Upper lobe of left lung (tissue), 6 donors: ENCODE measurements at regions not wholly inside any gene's neighbourhood (a gene's known extent, or its start where the extent isn't known, plus 50 kb on each side); places are given as distances from the start of the nearest gene placed in this dataset.

Source experiments
- ATAC-seq, 2 donors: fragments of 200-7000 bp; cut with Tn5 transposase; one replicate each; pipeline ENCODE4 v1.9.1; 2022; ENCODE audit warnings: mild to moderate bottlenecking in 2 of 2, moderate library complexity in 2 of 2; ENCODE audit not compliant: low FRiP score in 2 of 2
- DNase-seq, 2 donors: peaks; one replicate each; pipeline ENCODE4 v3.0.0-alpha.2; 2019 to 2020
- H3K27ac ChIP-seq, 4 donors: fragments of 200-600 bp; sonication (generic); one replicate each; pipeline ENCODE4 v1.5.1; 2016 to 2019
- H3K27me3 ChIP-seq, 4 donors: fragments of 200-600 bp; sonication (generic); one replicate each; pipeline ENCODE4 v1.5.1; 2017 to 2019
- H3K36me3 ChIP-seq, 4 donors: fragments of 200-600 bp; sonication (generic); one replicate each; pipeline ENCODE4 v1.5.1; 2016 to 2019
- H3K4me1 ChIP-seq, 4 donors: fragments of 200-600 bp; sonication (generic); one replicate each; pipeline ENCODE4 v1.5.1; 2018 to 2019
- H3K4me3 ChIP-seq, 4 donors: fragments of 200-600 bp; sonication (generic); one replicate each; pipeline ENCODE4 v1.5.1; 2017 to 2019; ENCODE audit warnings: mild to moderate bottlenecking in 2 of 4, moderate library complexity in 1 of 4
- H3K9me3 ChIP-seq, 4 donors: fragments of 200-600 bp; sonication (generic); one replicate each; pipeline ENCODE4 v1.5.1; 2018 to 2019
- CTCF ChIP-seq, 6 experiments: fragments of 450-650 bp in 4 of 6; fragments of 200-600 bp in 2 of 6; sonication (generic) in 2 of 6; IDR thresholded peaks; one replicate each; pipeline ENCODE4 v1.5.1; 2016 to 2019; ENCODE audit warnings: antibody characterized with exemption in 6 of 6
- EP300 ChIP-seq, 4 donors: sonication (generic); formaldehyde crosslinking; IDR thresholded peaks; one replicate each; pipeline ENCODE4 v1.5.1; 2017; ENCODE audit warnings: antibody characterized with exemption in 4 of 4, control low read depth in 2 of 4
- POLR2A ChIP-seq, 4 donors: fragments of 450-650 bp; IDR thresholded peaks; one replicate each; pipeline ENCODE4 v1.5.1; 2016 to 2017; ENCODE audit warnings: antibody characterized with exemption in 4 of 4, mild to moderate bottlenecking in 2 of 4
- POLR2AphosphoS5 ChIP-seq, 2 donors: sonication (generic); formaldehyde crosslinking; IDR thresholded peaks; one replicate each; pipeline ENCODE4 v1.5.1; 2017; ENCODE audit warnings: antibody characterized with exemption in 2 of 2
- WGBS, 2 donors: methylation state at CpG; one replicate each; pipeline ENCODE4 v1.1.5; 2017 to 2018; 5-methylcytosine and 5-hydroxymethylcytosine counted together
- donor health status: DM: no; HTN: no; CAD: no; lungs with moderate emphysema.
- donor health status: DM: no; HTN: yes; CAD: no; lungs with severe emphysema.

GRCh38 chr5:147169901-147170300, 64.9 kb upstream of the STK32A start:
- H3K4me3 ChIP-seq, result no peak overlapping the region
- no peak for TF ChIP-seq POLR2AphosphoS5 (IDR thresholded peaks at IDR 0.05)
- TF ChIP-seq POLR2A (IDR thresholded peaks at IDR 0.05), result no peak
- no peak for TF ChIP-seq CTCF (IDR thresholded peaks at IDR 0.05)
- no peak for TF ChIP-seq EP300 (IDR thresholded peaks at IDR 0.05)
- H3K4me1 ChIP-seq, result no peaks in the 10 kb centered on the region
- 88 to 93% methylated on average over 3 of the region's 3 CpGs for WGBS, 2 donors
- no peaks in the 10 kb centered on the region for H3K27me3 ChIP-seq
- no peaks in the 10 kb centered on the region for H3K9me3 ChIP-seq
- ATAC-seq (no peak), DNase-seq (no peak)
- no peak overlapping the region for H3K27ac ChIP-seq
- no peaks in the 10 kb centered on the region for H3K36me3 ChIP-seq

- WGBS, 2 donors, result 47 to 67% methylated on average over 4 of the region's 4 CpGs
- H3K36me3 ChIP-seq, result no peaks in the 10 kb centered on the region
- no peaks in the 10 kb centered on the region for H3K4me1 ChIP-seq
- no peak overlapping the region for H3K27ac ChIP-seq
- ATAC-seq (no peak), DNase-seq (no peak)
- H3K9me3 ChIP-seq, result no peaks in the 10 kb centered on the region
- TF ChIP-seq POLR2A (IDR thresholded peaks at IDR 0.05) (no peak), POLR2AphosphoS5 (IDR thresholded peaks at IDR 0.05) (no peak), CTCF (IDR thresholded peaks at IDR 0.05) (no peak), EP300 (IDR thresholded peaks at IDR 0.05) (no peak)
- H3K27me3 ChIP-seq, result no peaks in the 10 kb centered on the region
- H3K4me3 ChIP-seq, result no peak overlapping the region
These were observed 64.2 kb upstream of the STK32A start for GRCh38 chr5:147170603-147171002.

- H3K36me3 ChIP-seq, result no peaks in the 10 kb centered on the region
- no peak for TF ChIP-seq CTCF (IDR thresholded peaks at IDR 0.05)
- no peak for TF ChIP-seq POLR2A (IDR thresholded peaks at IDR 0.05)
- TF ChIP-seq EP300 (IDR thresholded peaks at IDR 0.05), result no peak
- TF ChIP-seq POLR2AphosphoS5 (IDR thresholded peaks at IDR 0.05), result no peak
- H3K27ac ChIP-seq, result no peak overlapping the region
- DNase-seq (no peak), ATAC-seq (no peak)
- H3K9me3 ChIP-seq, result no peaks in the 10 kb centered on the region
- no peak overlapping the region for H3K4me3 ChIP-seq
- 50 to 72% methylated on average over 2 of the region's 2 CpGs for WGBS, 2 donors
- H3K27me3 ChIP-seq, result no peaks in the 10 kb centered on the region
- no peaks in the 10 kb centered on the region for H3K4me1 ChIP-seq
These were observed 60.1 kb upstream of the STK32A start for GRCh38 chr5:147174671-147175265.

- Histone ChIP-seq H3K4me3 (no peak overlapping the region), H3K36me3 (no peaks in the 10 kb centered on the region), H3K4me1 (no peaks in the 10 kb centered on the region), H3K27me3 (no peaks in the 10 kb centered on the region), H3K9me3 (no peaks in the 10 kb centered on the region), H3K27ac (no peak overlapping the region)
- 72 to 85% methylated on average over 2 of the region's 2 CpGs for WGBS, 2 donors
- no peak for ATAC-seq
- TF ChIP-seq CTCF (IDR thresholded peaks at IDR 0.05) (no peak), POLR2A (IDR thresholded peaks at IDR 0.05) (no peak), POLR2AphosphoS5 (IDR thresholded peaks at IDR 0.05) (no peak), EP300 (IDR thresholded peaks at IDR 0.05) (no peak)
- DNase-seq, result no peak
These were observed 59.2 kb upstream of the STK32A start for GRCh38 chr5:147175516-147176097.

GRCh38 chr5:147176422-147176821, 58.4 kb upstream of the STK32A start:
- Histone ChIP-seq H3K27ac (no peak overlapping the region), H3K4me3 (no peak overlapping the region), H3K9me3 (no peaks in the 10 kb centered on the region), H3K27me3 (no peaks in the 10 kb centered on the region), H3K36me3 (no peaks in the 10 kb centered on the region), H3K4me1 (no peaks in the 10 kb centered on the region)
- no peak for ATAC-seq
- TF ChIP-seq POLR2A (IDR thresholded peaks at IDR 0.05), result no peak
- DNase-seq, result no peak
- WGBS, 2 donors, result 81 to 85% methylated on average over 4 of the region's 4 CpGs
